HG03520 (cell line): ENCODE measurements at regions not wholly inside any gene's neighbourhood (a gene's known extent, or its start where the extent isn't known, plus 50 kb on each side); places are given as distances from the start of the nearest gene placed in this dataset.

Experiments used
- ATAC-seq: cut with Tn5 transposase; IDR thresholded peaks from one replicate; pipeline ENCODE4 v1.9.1; 2021; ENCODE audit warnings: mild to moderate bottlenecking, moderate library complexity; ENCODE audit not compliant: unreplicated experiment

DNA sequence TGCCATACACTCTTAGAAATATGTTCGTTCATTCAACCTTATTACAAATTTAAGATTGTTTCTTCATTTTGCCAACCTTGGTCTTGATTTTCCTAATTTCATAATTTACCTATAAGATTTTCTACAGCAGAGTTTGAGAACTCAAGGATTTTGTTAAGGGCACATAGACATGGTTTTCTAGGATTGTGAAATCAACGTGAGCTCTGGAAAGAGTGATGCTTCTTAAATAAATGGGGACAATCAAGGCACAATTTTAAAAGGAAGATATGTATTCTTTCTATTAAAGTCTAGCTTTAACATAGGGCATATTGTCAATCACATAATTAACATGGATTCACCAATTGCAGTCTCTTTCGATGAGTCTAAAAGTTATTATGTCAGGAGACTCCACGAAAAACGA, 174.2 kb upstream of the PHF14 start:
- ATAC-seq = no peak

DNA sequence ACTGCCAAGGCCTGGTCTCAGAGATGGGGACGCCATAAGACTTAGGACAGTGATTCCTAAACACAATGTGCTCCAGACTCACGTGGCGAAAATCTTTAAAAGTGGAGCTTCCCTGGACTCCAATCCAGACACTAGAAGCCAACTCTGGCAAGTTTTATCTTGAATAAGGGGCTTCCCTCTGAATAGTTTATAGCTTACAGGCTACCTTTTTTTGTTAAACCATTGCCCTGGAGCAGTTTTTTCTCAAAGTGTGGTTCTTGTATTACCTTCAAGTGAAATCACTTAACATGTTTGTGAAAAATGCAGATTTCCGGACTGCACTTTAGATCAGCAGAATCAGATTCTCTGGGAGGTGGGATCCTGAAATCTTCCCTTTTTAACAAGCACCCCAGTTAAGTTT, 171.7 kb upstream of the PHF14 start:
- no peak for ATAC-seq

DNA sequence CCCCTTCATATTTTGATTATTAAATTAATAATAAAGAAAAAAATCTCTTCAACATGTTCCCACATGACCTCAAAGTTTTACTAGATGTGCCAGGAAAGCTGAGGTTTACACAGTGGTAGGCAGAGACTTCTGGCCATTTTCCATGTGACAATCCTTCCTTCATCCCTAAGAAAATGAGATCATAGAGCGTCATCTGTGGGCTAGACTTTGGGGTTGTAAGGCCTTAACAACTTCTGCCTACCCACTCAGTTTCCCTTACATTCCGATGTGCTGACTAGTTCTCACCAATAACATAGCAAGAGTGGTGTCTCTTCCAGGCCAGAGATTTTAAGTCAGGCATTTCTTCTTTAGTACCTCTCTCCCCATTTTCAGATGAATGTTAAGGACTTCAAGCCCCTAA, 171.1 kb upstream of the PHF14 start:
- ATAC-seq = no peak

DNA sequence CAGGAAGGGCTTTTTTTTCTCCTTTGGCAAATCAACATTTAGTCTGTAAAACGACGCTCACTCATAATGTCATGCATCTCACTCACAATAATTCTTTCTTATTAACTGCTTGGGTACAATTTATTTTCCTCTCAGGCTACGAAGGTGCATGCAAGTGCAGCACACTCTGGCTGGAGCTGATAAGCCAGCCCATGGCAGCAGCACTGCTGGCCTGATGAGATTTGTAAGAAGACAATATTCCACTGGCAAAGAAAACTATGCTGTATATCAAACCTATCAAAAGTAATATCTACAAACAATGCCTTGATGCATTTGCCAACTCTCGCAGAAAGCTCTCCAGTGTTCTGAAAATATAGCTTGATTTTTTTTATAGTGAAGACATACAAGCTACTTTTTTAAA, 170.0 kb upstream of the PHF14 start:
- no peak for ATAC-seq

DNA sequence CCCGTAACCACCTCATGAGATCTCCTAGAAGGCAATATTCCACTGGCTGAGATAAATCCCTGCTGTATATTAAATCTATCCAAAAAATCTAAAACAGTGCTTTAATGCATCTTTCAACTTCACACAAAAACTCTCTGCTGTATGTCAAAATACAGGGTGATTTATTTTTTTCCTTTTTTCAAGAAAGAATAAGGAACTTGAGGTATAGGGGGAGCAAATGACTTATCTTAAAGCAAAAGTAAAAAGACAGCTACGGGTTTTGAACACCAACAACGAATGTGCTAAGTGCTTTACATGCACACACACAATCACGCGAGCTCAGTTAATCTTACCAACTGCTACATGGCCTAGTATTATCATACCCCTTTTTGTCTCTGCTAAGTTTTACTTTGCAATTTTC, 168.9 kb upstream of the PHF14 start:
- no peak for ATAC-seq

DNA sequence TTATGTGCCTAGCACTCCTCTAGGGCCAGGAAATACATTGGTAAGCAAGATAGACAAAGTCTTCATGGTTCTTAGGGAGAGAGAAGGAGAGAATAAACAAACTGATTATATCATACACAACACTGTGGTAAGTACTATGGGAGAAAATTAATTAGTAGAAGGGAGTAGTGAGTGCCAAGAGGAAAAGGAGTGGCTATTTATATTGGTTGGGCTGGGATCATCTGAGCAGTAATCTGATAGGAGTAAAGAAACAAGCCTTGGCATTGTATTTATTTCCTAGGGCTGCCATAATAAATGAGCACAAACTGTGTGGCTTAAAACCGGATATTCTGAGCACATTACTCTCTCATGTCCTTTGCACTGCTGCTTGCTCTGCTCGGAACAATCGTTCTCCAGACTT, 158.1 kb upstream of the PHF14 start:
- no peak for ATAC-seq

DNA sequence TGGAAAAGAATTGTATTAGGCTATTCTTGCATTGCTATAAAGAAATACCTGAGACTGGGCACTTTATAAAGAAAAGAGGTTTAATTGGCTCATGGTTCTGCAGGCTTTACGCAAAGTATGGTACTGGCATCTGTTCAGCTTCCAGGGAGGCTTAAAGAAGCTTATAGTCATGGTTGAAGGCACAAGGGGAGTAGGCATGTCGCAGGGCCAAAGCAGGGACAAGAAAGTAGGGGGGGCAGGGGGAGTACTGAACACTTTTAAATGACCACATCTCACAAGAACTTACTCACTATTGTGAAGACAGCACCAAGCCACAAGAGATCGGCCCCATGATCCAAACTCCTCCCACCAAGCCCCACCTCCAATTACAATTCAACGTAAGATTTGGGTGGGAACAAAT, 152.5 kb upstream of the PHF14 start:
- ATAC-seq = no peak

DNA sequence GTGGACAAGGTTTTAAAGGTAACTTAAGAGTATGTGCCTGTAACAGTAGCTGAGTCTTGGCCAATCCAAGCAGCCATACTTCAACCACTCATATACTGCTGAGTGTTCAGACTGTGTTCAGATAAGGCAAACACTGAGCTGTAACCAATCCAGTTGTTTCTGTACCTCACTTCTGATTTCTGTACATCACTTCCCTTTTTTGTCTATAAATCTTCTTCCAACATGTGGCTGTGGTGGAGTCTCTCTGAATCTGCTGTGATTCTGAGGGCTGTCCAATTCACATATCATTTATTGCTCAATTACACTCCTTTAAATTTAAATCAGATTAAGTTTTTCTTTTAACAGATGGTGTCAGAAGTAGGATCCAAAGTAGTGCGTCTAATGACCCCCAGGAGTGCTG, 149.5 kb upstream of the PHF14 start:
- no peak for ATAC-seq

DNA sequence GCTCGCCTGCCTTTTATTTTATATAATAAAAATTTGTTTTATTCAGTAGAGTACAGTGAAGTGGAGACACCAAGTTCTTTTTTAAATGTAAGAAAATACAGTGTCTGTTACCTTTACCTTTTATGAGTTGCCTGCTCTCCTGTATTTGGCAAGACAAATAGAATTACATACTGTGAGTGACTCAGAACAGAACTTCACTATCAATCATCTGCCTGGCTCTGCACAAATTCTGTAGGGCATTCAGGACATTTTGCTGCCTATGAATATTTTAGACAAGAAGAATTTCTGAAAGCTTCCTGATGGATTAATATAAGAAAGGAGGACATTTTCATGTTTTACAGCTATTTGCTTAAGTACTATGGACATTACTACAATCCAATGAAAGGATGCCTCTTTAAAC, 135.4 kb upstream of the PHF14 start:
- ATAC-seq = no peak

DNA sequence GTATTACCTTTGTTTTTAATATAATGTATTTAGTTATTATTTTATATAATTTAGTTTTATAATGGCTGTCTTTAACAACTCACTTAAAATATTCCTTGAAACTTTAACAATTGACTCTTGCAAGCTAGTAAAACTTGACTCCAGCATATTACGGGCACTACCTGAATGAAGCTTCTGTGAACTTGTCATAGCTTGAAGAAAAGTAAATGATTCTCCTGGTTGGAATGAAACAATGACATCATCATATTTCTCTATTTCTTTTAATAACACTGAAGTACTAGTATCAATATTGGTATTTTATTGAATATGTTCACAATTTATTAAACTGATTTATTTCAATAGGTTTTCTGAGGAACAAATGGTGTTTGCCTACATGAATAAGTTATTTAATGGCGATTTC, 128.4 kb upstream of the PHF14 start:
- ATAC-seq = no peak

DNA sequence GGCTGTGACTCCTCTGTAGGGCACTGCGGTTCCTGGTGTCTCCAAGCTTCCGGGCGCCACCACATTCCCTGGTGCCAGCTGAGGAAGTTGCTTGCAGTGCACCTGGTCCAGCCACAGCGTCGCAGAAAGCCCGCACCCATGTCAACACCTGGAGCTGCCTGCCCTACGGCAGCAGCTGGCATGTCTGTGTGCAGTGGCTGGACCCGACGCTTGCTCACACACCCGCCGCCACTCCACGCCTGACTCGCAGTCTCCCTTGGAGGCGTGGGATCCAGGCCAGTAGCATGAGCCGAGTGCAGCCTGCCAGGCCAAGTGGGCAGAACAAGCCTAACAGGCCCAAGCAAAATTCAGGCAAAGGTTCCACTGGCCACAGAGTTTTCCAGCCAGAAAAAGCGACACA, 118.1 kb upstream of the PHF14 start:
- ATAC-seq = no peak

DNA sequence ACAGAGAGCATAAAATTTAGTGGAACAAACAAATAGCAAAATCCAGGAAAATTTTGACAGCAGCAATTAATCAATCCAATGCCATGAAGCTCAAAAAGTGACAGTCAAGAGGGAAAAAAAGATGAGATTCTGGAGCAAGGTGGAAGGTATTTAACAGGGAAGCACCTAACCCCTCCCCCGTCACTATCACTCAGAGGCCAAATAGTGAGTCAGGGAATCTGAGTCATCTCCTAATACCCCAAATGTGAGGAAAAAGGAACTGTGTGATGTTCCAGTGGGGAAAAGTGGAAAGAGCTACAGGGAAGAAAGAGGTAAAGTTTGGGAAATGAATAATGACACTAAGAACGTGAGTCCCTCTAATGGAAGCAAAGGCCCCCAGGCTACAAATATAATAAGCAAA, 113.2 kb upstream of the PHF14 start:
- ATAC-seq = no peak

DNA sequence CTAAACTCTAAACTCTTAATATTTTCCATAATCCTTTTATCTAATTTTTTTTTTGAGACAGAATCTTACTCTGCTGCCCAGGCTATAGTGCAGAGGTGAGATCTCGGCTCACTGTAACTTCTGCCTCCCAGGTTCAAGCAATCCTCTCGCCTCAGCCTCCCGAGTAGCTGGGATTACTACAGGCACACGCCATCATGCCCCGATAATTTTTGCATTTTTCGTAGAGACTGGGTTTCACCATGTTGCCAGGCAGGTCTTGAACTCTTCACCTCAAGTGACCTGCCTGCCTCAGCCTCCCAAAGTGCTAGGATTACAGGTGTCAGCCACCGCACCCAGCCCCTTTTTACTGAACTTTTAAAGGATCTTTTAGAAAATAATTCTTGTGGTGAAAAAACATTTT, 110.2 kb upstream of the PHF14 start:
- ATAC-seq = no peak

DNA sequence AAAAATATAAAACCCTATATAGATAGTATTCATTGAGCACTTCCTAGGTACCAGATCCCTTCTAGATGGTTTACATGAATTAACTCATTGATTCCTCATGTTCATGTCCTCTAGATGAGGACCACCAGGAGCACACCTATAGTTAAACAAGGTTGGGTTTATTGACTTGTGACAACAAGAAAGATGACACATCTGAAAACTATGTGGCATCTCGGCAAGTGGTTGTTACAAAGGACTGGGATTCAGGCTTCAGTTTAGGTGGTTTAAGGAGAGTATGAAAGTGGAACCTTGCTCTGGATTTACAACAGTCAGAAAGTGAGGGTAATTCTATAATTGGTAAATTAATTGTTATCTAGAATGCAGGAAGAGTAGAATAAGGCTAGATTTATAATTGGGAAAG, 99.0 kb upstream of the PHF14 start:
- ATAC-seq = no peak

DNA sequence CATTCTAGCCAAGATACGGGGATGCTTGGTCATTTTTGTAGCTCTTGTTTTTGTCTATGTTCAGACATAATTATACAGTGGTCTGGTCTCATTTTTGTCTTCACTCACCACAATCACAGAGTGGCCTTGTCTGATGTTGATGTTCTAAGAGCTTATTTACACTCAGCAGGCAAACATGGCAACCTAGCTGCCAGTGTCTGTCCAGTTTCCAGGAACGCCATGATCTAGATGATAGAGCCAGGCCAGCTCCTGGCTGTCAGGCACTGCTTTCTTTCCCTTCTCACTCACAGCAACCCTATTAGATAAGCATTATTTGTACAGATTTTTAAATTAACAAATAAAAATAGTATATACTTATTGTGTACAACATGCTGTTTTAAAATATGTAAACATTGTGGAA, 98.6 kb upstream of the PHF14 start:
- ATAC-seq = no peak

DNA sequence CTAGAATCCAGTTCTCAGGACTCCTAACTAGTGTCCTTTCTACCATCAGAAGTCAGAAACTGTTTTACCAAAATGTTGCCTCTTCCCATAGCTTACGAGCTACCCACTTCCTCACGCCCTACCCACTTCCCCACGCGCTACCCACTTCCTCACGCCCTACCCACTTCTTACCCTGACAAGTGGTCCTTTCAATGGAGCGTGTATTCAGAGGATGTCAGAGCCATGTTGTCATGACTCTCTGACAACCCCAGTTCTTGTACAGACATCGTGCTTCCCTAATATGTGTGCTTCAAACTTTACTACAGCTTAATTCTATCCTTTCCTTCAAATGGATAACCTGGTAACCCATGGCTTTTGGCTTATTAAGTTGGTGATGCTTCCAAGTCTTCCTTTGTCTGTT, 84.8 kb upstream of the PHF14 start:
- peak; percentile 9 for ATAC-seq

DNA sequence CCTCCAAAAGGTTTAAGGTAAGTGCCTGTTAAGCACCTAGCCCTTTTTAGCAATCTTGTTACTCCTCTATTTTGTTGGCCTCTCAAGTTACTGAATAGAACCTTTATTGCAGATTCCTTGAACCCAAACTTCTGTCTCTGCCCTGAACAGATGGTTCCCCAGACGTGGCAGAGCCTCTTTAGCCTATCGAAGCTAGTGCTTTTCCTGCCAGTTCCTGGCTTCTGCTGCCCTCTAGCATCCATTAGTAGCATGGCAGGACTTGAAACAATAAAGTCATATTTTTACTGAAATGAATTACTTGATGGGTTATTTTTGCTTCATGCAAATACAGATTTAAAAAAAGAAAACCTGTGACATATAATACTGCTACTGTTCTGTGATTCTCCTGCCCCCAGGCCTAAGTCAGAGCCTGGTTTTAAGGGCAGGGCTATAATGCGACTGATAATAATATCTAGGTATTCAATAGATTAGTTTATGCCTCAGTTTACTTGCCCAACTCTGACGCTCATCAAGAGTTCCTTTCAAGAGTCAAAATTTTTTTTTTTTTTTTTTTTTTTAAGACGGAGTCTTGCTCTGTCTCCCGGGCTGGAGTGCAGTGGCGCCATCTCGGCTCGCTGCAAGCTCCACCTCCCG, 84.3 kb upstream of the PHF14 start:
- ATAC-seq = peak; percentile 94

DNA sequence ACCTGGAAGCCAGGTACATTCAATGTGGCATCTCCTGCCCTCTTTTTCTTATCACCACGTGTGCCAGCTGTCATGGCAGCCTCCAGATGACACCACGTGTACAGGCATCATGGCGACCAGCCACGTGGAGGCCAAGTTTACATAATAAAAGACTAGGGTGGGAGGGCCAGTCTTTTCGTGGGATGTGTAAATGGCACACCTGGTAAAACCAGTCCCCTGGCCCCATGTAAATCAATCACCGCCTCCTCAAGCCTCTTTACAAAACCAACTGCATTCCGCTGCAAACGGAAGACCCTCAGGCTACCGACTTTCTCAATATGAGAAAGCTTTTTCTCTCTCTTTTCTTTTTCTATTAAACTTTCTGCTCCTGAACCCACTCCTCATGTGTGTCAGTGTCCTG, 65.1 kb upstream of the PHF14 start:
- ATAC-seq = no peak

DNA sequence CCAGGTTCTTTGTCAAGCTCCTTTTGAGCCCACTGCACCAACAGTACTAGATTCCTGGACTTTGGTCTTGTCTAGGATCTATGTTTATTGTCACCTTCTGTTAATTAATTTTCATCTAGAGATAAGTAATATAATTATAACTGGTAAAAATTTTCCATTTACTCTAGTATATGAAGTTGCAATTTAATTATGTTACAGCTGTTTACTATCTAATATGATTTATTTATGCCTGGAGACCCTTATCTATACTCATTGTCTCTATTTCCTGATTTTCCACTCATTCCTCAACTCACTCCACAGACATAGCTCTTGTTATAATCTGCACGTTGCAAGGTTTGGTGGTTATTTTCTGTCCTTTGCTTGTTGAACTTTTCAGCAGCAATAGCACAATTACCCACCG, 63.2 kb upstream of the PHF14 start:
- no peak for ATAC-seq

DNA sequence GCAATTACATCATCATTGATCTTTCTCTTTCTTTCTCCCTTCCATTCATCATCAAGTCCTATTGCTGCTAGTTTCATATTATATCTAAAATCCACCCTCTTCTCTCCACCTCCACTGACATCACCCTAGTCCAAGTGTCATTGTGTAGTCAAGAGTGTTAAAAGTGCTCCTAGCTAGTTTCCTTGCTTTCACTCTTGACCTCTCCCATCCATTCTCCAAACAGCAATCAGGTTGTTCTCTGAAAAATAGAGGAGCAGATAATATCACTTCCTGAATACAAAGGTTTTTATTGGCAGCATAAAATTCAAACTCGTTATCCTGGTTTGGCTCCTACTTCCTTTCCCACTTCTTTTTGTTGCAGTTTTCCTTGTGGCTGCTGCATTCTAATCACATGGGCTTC, 61.6 kb upstream of the PHF14 start:
- ATAC-seq = no peak

DNA sequence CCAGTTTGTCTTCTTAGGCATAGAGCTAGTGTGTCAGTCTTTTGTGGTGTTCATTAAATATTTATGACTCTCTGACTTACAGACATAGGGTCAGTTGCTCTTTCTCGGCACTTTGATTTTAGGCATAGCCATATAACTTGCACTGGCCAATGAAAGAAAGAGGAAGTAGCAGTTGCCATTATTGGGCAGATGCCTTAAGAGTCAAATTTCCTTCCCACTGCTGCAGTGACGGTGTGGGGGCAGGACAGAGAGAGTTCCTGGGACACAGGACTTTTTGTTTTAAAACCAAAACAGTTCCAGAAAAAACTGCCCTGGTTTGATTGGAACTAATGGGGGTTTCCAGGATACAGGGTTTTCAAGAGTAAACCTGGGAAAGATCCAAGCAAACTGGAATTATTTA, 60.2 kb upstream of the PHF14 start:
- no peak for ATAC-seq

DNA sequence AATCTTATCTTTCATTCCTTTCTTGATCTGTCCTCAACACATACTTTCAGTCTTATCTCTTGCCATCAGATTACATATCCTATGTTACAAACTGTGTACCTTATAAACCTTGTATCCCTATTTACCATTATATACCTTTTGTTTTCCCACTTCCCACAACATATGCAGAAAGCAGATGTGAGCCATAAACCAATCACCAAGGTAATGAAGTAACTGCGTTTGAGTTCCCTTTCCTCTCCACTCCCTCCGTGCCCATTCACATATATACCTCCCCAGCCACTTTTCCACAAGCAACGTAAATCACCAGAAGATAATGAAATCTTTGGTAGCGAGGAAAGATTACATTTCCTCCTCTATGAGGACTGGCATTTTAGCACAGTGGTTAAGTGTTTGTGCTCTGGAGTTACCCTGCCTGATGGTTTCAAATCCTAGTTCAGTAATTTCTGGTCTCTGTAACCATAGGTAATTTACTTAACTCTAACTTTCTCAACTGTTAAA, 55.5 kb upstream of the PHF14 start:
- ATAC-seq = no peak

DNA sequence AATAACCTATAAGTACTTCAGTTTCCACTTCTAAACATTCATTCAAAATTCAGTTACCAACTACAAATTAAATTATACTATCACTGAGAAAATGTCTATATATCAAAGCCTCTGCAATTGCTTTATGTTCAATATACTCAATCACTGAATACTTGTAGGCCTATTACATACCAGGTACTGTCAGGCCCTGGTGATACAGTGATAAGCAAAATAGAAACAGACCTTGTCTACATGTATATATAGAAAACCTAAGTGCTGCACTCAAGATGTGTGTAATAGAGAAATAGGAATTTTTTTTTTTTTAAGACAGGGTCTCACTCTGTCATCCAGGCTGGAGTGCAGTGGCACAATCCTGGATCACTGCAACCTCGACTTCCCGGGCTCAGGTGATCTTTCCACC, 53.7 kb upstream of the PHF14 start:
- no peak for ATAC-seq
